A204.1 (cell line): ENCODE measurements at regions not wholly inside any gene's neighbourhood (a gene's known extent, or its start where the extent isn't known, plus 50 kb on each side); places are given as distances from the start of the nearest gene placed in this dataset.

ENCODE experiments used
- FAIRE-seq: peaks from 2 replicates; lab custom pipeline; 2012; peaks lifted over from hg19 to GRCh38; lab: Jason Lieb, UNC

DNA sequence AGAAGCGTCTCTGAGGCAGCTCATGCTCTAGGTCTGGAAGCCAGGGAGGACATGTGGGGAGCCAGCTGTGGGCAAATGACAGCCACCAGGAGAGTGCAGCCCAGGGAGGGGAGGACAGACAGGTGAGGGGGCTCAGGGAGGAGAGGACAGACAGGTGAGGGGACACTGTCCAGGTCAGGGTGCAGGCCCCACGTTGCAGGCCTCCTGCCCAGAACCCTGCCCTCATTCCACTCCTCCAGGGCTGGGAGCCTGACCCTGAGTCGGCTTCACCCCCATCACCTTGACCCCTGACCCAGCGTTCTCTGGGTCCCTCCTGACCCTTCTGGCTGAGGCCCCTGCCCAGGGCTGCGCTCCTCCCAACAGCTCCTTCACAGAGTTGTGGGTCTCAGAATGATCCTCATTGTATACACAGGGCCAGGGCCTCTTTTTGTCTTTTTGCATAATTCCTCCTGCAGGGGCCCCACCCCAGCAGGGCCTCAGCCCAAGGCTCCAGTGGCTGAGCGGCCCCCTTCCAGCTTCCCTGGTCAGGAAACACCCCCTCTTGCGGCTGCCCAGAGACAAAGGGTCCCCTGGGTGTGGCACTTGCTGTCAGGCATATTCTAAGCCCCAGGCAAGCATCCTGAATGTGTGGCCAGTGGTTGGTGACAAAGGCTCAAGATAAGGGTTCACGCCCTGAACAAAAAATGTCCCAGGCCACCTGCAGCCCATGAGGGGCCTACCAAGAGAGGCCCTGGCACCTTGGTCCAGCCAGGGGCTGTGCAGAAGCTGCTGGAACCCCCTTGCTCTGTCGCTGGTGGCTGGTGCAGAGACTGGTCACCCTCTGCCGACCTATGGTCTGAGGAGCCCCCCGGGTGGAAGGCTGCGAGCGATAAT is 853.0 kb downstream of the BRD1 start:
- no peak for FAIRE-seq

DNA sequence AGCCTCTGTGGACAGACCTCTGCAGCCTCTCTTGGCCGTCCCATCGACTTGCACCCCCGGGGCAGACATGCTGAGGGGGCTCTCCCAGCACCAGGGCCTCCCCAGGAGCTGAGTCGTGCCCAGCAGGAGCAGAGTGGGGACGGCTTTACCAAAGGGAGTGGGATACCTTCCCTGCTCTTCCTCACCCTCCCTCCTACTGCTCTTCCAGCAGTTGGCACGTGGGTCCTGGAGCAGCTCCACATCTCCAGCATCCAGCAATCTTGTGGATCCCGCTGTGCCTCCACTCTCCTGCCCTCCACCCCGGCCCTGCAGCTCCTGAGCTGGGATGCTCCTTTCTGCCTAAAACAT is 854.0 kb downstream of the BRD1 start:
- no peak for FAIRE-seq

DNA sequence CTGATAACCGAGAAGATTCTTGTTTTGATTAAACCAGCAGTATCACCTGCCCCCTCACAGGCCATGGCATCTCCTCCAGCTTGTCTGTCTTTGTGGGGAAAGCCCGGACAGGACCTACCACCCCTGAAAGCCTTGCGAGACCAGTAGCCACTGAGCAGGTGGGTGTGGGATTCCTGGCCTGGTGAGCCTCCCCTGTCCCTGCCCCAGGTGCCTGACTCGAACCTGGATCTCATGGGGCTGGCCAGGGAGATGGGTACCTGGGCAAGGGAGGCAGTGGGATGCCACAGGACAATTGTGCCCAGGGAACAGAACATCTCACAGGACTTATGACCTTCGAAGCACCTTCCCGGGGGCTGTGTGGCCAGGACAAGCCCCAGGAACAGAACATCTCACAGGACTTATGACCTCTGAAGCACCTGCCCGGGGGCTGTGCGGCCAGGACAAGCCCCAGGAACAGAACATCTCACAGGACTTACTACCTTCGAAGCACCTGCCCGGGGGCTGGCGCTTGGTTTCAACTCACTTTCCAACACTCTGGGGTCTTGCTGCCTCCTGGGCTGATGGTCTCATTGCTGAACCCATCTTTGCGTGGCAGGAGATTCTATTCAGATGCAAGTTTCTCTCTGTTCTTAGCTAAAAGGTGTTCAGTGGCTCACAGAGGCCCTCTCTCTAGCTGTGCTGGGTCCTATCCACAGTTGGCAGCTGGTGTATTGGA is 854.5 kb downstream of the BRD1 start:
- no peak for FAIRE-seq

DNA sequence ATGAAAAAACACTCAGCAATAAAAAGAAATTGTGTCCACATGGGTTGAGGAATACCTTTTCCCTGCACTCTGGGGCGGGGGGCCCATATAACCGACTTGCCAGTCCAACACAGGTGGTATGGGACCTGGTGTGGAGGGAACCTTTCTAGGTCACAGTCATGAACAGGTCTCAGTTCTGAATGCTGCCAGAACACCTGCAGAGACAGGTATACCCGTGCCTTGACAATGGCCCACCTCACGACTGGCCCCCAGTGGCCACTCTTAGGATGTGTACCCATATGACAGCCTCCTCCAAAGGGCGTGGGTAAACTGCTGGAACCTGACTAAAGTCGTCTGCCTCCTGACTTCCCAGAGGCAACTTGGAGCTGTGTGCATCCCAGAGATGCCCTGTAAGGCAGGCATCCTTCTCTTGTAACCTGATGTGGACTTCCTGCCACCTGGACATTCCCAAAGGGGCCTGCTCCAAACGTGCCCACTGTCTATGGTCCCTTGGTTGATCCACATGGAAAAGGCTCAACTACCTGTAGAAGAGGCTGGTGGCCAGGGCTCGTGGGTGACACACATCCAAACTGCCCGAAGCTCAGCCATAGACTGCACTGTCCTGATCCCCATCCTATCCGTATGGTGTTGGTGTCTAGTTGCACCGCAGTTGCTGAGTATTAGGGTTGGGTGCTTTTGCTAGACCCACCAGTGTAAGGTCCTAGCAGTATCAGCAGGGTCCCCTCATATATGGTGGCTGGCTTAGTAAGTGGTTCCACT is 859.3 kb downstream of the BRD1 start:
- FAIRE-seq = no peak

DNA sequence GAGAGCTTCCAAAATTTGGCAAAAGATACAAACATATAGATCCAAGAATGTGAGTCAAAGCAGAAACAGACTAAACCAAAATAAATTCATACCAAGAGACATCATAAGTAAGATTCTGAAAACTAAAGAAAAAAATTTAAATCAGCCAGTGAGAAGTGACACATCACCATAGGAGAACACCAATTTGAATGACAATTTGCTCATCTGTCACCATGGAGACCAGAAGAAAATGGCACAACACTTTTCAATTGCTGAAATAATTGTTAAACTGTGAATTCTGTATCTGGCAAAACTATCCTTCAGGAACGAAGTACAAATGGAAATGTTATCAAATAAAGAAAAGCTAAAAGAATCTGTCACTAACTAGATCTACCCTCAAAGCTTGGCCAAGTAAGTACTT is 864.3 kb downstream of the BRD1 start:
- no peak for FAIRE-seq

DNA sequence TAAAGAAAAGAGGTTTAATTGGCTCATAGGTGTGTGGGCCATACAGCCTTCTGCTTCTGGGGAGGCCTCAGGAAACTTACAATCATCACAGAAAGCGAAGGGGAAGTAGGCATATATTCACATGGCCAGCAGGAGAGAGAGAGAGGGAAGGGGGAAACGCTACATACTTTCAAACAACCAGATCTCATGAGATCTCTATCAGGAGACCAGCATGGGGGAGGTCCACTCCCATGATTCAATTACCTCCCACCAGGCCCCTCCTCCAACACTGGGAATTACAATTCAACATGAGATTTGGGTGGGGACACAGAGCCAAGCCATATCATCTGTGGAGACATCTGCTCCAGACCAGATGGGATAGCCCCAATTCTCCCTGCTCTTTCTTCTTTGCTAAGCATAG is 866.0 kb downstream of the BRD1 start:
- FAIRE-seq = no peak

DNA sequence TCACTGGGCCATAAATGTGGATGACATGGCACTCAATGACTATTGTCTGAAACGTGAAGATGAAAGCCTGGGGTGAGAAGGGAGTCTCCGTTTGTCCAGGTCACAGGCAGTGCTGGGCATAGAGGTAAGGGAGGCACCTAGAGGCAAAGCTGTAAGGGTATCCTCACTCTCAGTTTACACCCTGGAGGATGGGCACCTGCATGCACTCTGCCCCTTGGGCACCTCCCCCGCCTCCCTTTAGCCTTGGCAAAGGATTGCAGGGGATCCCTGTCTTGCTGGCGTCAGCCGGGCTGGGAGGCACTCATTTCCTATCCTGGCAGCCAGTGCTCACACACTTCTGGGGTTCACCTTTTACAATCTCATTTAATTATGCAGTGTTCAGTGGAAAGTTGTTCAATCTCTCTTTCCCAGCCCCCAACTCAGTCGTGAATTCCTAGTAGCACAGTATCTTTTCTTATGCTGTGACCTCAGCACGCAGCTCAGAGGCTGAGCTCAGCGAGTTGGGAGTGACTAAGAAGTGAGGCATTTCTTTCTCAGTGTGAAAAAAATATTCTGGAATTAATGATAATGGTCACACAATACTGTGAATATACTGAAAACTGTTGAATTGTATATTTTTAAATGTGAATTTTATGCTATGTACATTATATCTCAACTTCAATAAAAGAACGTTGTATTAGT is 866.6 kb downstream of the BRD1 start:
- FAIRE-seq = no peak

DNA sequence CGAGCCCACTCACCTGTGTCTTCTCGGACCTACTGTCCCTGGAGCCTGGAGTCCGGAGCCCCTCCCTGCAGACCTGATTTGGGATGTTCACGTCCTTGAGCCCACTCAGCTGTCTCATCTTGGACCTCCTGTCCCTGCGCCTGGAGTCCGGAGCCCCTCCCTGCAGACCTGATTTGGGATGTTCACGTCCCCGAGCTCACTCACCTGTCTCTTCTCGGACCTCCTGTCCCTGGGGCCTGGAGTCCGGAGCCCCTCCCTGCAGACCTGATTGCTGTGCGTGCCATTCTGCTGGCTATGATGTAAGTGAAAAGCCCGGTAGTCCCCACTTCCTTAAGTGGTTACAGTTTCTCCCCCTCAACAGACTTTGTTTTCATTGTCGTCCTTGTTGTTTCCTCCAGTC is 867.1 kb downstream of the BRD1 start:
- no peak for FAIRE-seq

DNA sequence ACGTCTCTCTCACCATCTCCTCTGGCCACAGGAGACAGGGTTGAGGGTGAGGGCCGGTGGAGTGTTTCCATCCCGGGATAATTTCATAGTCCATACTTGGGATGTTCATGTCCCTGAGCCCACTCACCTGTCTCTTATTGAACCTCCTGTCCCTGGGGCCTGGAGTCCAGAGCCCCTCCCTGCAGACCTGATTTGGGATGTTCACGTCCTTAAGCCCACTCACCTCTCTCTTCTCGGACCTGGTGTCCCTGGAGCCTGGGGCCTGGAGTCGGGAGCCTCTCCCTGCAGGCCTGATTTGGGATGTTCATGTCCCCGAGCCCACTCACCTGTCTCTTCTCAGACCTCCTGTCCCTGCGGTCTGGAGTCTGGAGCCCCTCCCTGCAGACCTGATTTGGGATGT is 868.2 kb downstream of the BRD1 start:
- no peak for FAIRE-seq

DNA sequence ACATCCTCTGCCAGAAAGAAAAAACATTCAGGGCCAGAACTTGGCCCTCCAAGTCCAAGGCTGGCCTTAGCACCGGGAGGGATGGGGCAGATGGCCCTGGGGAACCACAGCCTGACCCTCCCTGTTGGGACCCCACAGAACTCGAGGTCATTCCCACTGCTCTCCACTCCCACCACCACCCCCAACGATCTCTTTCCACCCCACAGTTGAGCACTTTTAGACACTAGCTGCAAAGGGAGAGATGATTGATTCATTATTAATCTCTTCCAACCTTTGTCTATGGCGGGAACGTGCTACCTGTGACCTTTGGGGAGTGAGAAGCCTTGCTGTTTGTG is 869.7 kb downstream of the BRD1 start:
- no peak for FAIRE-seq

DNA sequence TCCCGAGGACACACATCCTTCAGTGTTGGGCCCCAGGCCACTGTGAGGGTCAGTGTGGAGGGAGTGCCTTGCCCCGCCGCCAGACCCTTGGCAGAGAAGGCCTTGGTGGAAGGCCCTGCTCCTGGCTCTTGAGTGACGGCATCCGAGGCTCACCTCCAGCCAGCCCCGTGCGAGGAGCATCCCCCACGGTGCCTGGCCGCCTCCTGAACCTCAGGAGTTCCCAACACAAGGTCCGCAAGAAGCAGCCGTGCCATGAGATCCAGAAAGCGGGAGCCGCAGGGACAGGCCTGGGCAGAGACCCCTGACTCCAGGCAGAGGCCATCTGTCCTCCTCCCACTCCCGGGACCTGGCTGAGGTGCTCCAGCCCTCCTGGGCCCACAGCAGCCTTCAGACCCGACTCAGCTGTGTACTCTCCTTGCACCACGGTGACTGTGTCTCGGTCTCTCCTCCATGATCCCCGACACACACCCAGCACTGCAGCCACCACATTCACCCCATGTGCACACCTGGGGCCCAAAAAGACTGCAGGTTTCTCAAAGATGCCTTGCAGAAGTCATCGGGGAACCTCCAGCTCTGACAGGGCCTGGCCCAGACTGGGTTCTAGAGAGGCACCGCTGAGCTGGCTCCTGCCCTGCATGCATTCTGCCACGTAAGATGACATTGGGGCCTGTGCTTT is 870.2 kb downstream of the BRD1 start:
- FAIRE-seq = no peak

DNA sequence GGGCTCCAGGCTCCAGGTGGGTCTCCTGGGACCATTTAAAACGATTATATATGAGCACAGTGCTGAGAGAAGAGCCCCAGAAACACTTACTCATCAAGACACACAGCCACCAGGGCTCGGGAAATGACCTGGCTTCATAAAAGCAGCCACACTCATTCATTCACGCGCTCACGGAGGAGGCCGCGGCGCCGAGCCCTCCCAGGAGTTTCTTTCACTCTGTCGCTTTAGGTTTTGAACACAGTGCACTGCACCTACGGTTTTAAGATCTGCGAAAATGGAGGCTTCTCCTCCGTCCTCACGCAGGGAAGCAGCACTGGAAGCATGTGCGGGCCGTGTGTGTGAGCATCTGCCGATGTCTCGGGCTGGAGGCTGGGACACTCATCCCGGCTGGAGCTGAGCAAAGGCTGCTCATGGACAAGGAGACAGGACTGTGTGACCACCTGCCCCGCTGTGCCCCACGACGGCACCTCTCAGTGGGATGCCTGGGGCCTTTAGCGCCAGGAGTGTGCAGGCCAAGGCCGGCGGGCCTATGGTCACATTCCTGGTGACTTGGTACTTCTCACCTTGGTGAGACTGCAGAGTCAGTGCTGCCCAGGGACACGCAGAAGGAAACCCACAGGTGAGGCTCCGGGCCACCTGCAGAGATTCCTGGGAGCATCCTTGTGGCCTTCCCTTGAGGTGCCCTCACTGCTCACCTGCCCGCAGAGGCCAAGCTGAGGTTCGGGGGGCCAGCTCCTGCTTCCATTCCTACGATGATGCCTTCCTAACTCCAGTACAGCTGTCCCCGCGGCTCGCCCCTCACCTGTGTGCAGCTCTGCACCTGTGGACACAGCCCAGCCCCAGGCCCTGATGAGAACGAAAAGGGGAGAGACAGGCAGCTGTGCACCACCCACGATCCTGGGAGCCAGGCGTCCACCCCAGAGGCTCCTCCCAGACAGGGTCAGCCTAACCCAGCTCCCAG is 872.0 kb downstream of the BRD1 start:
- no peak for FAIRE-seq

DNA sequence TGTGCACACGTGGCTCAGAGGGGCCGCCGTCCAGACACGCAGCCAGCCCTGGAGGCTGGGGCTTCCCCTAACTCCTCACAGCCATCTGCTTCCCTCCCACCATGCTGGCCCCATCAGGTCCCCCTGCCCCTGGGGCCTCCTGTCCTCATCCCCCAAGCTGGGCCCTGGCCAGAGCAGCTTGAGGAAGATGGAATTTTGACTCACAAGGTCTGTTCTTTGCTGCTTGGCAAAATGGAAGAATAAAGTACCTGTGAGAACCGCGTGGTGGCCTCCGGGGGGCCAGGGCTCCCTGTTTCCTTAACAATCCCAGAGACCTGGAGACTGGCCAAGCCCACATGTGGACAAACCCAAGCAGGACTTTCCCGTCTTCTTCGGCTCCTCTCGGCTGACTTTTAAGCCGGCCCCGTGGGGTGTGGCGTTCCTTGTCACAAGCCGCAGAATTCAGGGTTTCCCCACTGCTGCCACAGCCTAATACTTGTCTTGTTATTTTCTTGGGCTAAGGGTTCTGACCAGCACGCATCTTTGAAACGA is 872.8 kb downstream of the BRD1 start:
- FAIRE-seq = no peak

DNA sequence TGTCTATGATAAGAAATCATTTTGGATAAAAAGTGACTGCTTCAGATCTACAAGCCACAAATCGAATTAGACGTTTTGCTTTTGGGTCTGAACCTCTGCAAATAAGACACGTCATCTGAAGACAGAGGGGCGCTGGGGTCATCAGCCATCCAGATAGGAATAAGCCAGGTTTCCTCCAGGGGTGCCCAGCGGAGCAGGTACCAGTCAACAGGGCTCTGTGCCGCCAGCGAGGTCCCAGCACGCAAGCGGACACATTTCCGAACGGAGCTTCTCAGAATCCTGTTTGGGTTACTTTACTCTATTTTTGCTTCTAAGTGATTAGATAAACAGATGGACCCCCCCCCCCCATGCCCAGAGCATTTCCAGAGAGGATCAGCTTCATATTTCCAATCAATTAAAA is 873.8 kb downstream of the BRD1 start:
- FAIRE-seq = no peak

DNA sequence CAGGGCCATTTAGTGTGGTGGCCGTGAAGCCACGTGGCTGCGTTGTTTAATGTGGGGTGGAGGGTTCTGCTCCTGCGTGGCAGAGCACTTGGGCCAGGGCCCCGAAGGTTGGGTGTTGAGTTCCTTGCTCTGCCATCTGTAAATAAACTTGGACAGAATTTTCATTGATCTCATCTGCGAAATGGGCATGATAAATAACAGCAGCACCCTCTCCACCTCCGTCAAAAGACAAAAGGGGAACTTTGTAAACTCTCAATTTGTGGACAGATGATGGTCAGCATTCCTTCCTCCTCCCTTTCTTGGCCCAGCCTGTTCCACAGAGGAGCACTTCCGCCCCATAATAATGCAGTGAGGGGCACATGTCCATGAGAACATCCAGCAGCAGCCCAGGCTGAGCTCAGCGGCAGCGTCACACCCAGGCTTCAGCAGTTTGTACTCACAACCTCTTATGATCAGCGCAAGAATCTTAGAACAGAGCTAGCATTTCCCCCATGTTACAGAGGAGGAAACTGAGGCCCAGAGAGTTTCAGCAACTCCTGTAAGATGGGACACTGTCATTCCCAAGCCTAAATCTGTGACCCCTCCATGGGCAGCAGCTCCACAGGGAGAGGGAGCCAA is 874.5 kb downstream of the BRD1 start:
- FAIRE-seq = no peak

DNA sequence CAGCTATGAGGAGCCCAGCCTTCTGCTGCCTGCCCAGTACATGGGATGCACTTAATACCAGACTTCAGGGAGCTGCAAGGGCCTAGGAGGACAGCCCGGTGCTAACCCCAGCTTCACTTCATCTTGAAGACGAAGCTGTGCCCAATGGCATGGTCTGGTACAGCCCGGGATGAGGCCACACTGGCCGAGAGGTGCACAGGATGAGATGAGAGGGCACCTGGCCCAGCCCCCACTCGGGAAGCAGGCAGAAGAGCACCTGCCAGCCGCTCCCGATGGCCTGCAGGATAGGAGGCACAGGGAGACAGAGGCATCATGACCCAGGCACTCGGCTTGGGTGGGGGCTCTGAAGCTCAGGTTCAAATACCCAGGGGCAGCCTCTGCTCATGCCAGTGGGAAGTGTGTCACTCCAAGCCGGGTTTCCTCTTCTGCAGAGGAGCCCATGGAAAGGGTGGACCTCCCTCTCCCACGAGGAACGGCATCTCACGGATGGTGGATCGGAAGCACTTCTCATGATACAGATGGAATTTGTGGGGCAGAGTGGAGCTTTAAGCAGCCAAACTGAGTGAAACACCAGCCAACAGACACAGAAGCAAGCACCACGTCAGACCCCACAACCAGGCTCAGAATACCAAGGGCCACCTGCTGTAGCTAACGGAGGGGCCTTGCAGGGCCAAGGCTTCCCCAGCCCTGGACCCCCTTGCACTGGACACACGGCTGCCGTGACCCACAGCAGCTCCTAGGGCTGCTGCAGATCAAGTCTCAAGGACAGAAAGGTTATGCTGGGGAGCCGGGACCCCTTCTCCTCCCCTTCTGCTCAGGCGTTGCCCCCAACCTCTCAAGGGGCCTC is 875.2 kb downstream of the BRD1 start:
- FAIRE-seq = no peak

DNA sequence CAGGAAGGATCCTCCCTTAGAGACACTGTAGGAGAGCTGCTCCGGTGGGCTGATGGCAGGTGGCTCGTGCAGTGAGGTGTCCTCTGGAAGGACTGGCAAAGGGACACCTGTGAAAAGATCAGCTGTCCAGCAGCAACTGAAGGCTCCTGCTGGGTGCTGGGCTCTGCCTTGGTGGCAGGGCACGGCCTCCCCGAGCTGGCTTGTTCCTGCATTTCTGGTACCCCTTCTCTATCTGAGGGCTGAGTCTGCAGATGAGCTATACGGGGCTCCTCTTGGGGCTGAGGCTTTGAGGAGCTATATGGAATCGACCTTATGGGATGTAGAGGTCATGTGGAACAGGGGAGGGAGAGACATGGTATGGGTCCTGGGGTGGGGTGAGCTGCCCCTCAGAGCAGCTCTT is 875.8 kb downstream of the BRD1 start:
- no peak for FAIRE-seq

DNA sequence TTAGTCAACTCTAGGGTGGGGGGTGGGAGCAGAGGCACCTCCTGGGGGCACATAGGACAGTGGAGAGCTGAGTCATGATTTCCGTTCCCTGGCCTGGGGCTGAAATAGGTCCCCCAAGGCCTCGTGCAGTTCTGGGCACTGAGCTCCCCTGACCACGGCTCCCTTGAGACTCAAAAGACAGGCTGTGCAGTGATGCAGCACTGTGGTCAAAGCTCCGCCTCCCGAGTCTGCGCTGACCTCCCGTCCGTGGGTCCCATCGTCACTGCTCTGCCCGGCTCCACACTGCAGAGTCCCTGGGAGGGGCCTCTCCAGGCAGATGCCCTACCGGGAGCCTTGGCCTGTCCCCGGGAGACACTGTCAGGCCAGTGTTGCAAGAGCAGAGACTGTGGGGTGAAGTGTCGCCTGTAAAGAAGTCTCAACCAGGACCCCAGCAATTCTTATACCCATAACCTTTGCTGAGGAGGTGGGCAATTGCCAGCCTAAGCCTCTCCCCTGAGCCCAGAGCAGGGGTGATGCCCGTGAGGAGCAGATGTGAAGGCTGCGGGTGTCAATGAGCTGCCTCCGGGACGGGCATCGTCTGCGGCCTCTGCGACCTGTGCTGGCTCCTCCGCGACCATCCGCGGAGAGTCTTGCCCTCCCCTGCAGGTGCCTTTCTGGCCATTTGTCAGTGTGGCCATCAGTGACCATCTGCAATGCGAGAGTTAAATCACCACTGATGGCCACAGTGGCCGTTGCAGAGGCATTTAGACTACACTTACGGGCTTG is 877.3 kb downstream of the BRD1 start:
- no peak for FAIRE-seq
